Upper lobe of left lung (tissue), 4 donors: ENCODE measurements at regions not wholly inside any gene's neighbourhood (a gene's known extent, or its start where the extent isn't known, plus 50 kb on each side); places are given as distances from the start of the nearest gene placed in this dataset.

Experiments used
- EP300 ChIP-seq, 4 donors: sonication (generic); formaldehyde crosslinking; IDR thresholded peaks; one replicate each; pipeline ENCODE4 v1.5.1; 2017; ENCODE audit warnings: antibody characterized with exemption in 4 of 4, control low read depth in 2 of 4
- POLR2A ChIP-seq, 4 donors: fragments of 450-650 bp; IDR thresholded peaks; one replicate each; pipeline ENCODE4 v1.5.1; 2016 to 2017; ENCODE audit warnings: antibody characterized with exemption in 4 of 4, mild to moderate bottlenecking in 2 of 4
- POLR2AphosphoS5 ChIP-seq, 2 donors: sonication (generic); formaldehyde crosslinking; IDR thresholded peaks; one replicate each; pipeline ENCODE4 v1.5.1; 2017; ENCODE audit warnings: antibody characterized with exemption in 2 of 2
- TF ChIP-seq, protein P1 (sequence below), 6 experiments: fragments of 450-650 bp in 4 of 6; fragments of 200-600 bp in 2 of 6; sonication (generic) in 2 of 6; IDR thresholded peaks; one replicate each; pipeline ENCODE4 v1.5.1; 2016 to 2019; ENCODE audit warnings: antibody characterized with exemption in 6 of 6

- TF ChIP-seq, protein P1, sequence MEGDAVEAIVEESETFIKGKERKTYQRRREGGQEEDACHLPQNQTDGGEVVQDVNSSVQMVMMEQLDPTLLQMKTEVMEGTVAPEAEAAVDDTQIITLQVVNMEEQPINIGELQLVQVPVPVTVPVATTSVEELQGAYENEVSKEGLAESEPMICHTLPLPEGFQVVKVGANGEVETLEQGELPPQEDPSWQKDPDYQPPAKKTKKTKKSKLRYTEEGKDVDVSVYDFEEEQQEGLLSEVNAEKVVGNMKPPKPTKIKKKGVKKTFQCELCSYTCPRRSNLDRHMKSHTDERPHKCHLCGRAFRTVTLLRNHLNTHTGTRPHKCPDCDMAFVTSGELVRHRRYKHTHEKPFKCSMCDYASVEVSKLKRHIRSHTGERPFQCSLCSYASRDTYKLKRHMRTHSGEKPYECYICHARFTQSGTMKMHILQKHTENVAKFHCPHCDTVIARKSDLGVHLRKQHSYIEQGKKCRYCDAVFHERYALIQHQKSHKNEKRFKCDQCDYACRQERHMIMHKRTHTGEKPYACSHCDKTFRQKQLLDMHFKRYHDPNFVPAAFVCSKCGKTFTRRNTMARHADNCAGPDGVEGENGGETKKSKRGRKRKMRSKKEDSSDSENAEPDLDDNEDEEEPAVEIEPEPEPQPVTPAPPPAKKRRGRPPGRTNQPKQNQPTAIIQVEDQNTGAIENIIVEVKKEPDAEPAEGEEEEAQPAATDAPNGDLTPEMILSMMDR (IDR thresholded peaks at IDR 0.05) = no peak
- TF ChIP-seq EP300 (IDR thresholded peaks at IDR 0.05) (no peak), POLR2A (IDR thresholded peaks at IDR 0.05) (no peak), POLR2AphosphoS5 (IDR thresholded peaks at IDR 0.05) (no peak)
Measured at GRCh38 chr4:24285759-24286158, 298.6 kb downstream of the DHX15 start.
